Ishikawa (cell line): ENCODE measurements at regions not wholly inside any gene's neighbourhood (a gene's known extent, or its start where the extent isn't known, plus 50 kb on each side); places are given as distances from the start of the nearest gene placed in this dataset.

Experiments
- CREB1 ChIP-seq: IDR thresholded peaks from 2 replicates; pipeline ENCODE4 v1.6.1; 2012; ENCODE audit warnings: low read depth
- EP300 ChIP-seq: IDR thresholded peaks from 2 replicates; pipeline ENCODE4 v1.6.1; 2012; ENCODE audit warnings: borderline replicate concordance
- FOXM1 ChIP-seq: IDR thresholded peaks from 2 replicates; pipeline ENCODE4 v1.6.1; 2012; ENCODE audit warnings: low read depth, borderline replicate concordance
- NFIC ChIP-seq: IDR thresholded peaks from 2 replicates; pipeline ENCODE4 v1.6.1; 2012
- RAD21 ChIP-seq: IDR thresholded peaks from 2 replicates; pipeline ENCODE4 v1.6.1; 2012; ENCODE audit warnings: low read depth
- TAF1 ChIP-seq: IDR thresholded peaks from 2 replicates; pipeline ENCODE4 v1.6.1; 2012; ENCODE audit warnings: low read depth, mild to moderate bottlenecking
- TCF12 ChIP-seq: IDR thresholded peaks from 2 replicates; pipeline ENCODE4 v1.6.1; 2012; ENCODE audit warnings: low read depth
- TEAD4 ChIP-seq: IDR thresholded peaks from 2 replicates; pipeline ENCODE4 v1.6.1; 2012
- TF ChIP-seq, protein P1 (sequence below): IDR thresholded peaks from 2 replicates; pipeline ENCODE4 v1.6.1; 2012; ENCODE audit warnings: low read depth, mild to moderate bottlenecking
- TF ChIP-seq, protein P2 (sequence below): IDR thresholded peaks from 2 replicates; pipeline ENCODE4 v1.6.1; 2012
- TF ChIP-seq, protein P3 (sequence below): IDR thresholded peaks from 2 replicates; pipeline ENCODE4 v1.6.1; 2012

DNA sequence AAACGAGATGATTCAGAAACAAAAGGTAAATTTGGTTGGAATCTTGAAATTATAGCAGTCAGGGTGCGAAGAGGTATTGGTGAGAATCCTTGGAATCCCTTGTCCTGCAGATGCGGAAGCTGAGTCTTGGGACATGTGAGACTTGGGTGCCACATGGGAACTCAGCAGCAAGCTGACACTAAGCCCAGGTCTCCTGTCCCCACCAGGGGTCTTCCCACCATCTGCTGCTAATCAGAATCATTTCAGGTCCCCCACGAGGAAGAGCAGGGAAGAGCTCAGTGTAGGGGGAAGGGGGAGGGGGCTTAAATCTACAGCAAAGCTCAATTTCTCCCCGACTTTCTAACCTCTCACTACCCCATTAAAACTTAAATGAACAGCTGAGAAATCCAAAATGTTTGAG, 126.1 kb upstream of the BMPER start:
- TF ChIP-seq NFIC: no peak
- TF ChIP-seq, protein P1, sequence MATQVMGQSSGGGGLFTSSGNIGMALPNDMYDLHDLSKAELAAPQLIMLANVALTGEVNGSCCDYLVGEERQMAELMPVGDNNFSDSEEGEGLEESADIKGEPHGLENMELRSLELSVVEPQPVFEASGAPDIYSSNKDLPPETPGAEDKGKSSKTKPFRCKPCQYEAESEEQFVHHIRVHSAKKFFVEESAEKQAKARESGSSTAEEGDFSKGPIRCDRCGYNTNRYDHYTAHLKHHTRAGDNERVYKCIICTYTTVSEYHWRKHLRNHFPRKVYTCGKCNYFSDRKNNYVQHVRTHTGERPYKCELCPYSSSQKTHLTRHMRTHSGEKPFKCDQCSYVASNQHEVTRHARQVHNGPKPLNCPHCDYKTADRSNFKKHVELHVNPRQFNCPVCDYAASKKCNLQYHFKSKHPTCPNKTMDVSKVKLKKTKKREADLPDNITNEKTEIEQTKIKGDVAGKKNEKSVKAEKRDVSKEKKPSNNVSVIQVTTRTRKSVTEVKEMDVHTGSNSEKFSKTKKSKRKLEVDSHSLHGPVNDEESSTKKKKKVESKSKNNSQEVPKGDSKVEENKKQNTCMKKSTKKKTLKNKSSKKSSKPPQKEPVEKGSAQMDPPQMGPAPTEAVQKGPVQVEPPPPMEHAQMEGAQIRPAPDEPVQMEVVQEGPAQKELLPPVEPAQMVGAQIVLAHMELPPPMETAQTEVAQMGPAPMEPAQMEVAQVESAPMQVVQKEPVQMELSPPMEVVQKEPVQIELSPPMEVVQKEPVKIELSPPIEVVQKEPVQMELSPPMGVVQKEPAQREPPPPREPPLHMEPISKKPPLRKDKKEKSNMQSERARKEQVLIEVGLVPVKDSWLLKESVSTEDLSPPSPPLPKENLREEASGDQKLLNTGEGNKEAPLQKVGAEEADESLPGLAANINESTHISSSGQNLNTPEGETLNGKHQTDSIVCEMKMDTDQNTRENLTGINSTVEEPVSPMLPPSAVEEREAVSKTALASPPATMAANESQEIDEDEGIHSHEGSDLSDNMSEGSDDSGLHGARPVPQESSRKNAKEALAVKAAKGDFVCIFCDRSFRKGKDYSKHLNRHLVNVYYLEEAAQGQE: no peak
- no peak for TF ChIP-seq RAD21
- TF ChIP-seq TAF1: no peak
- TF ChIP-seq TEAD4: no peak
- TF ChIP-seq TCF12: no peak
- TF ChIP-seq, protein P2, sequence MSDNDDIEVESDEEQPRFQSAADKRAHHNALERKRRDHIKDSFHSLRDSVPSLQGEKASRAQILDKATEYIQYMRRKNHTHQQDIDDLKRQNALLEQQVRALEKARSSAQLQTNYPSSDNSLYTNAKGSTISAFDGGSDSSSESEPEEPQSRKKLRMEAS: no peak
- no peak for TF ChIP-seq CREB1
- no peak for TF ChIP-seq EP300
- TF ChIP-seq FOXM1: no peak
- TF ChIP-seq, protein P3, sequence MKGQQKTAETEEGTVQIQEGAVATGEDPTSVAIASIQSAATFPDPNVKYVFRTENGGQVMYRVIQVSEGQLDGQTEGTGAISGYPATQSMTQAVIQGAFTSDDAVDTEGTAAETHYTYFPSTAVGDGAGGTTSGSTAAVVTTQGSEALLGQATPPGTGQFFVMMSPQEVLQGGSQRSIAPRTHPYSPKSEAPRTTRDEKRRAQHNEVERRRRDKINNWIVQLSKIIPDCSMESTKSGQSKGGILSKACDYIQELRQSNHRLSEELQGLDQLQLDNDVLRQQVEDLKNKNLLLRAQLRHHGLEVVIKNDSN: no peak
